SH-SY5Y (cell line): ENCODE measurements at regions not wholly inside any gene's neighbourhood (a gene's known extent, or its start where the extent isn't known, plus 50 kb on each side); places are given as distances from the start of the nearest gene placed in this dataset.

Experiments used
- GATA2 ChIP-seq: IDR thresholded peaks from 2 replicates; pipeline ENCODE4 v1.6.1; 2011; ENCODE audit warnings: mild to moderate bottlenecking, low read depth, low read length
- GATA3 ChIP-seq: IDR thresholded peaks from 2 replicates; pipeline ENCODE4 v1.6.1; 2011; ENCODE audit warnings: low read depth, mild to moderate bottlenecking, low read length, moderate library complexity

DNA sequence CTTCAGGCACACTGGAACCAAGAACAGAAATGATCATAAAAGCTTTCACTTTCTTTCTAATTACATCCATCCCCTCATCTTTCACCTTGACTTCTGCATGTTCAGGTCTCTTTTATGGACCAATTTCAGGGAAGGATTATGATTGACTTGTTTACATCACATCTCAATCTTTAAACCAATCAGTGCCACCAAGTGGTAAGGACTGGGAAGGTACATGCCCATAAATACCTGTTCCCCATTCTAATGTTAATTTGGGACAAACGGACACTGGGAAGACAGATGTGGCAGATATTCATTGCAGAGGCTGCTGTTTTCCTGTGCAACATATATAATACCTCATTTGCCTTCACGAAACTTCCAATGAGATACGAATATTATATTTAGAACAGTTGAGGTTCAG is 978.1 kb downstream of the GALC start:
- TF ChIP-seq GATA3 = no peak
- no peak for TF ChIP-seq GATA2

DNA sequence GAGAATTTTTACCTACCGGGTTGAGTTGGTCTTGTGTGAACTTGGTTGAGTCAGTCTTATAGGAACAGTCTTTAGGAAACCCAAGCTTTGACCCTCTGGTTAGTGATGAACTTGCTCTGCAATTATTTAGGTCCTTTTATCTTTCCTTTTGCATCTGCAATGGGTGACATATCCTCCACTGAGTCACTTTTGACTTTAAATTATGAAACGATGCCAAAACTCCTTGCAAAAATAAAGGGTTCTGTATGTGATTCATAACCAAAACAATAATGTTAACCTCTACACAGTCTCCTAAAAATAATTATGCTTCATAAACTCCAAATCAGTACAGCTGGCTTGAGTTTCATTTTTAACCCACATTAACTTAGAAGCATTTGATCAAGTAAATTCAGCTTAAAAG is 979.4 kb downstream of the GALC start:
- TF ChIP-seq GATA2 (no peak), GATA3 (no peak)

DNA sequence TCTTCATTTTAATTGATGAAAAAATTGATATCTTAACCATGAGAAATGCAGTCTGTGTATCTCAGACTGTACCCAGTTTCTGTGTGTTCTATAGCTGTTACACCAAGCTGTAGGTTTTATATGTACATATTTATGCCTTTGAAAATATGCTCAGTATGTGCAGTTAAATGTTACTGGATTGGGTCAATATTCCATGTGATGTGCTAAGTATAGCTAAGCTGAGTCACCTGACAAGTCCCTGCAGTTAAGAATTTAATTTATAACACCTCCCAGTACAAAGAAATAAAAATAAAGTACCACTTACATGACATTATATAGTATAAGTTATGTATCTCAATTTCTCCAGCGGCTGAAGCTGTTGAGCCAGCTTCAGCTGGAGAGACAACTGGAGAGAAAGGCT is 984.0 kb downstream of the GALC start:
- no peak for TF ChIP-seq GATA3
- TF ChIP-seq GATA2 = no peak

DNA sequence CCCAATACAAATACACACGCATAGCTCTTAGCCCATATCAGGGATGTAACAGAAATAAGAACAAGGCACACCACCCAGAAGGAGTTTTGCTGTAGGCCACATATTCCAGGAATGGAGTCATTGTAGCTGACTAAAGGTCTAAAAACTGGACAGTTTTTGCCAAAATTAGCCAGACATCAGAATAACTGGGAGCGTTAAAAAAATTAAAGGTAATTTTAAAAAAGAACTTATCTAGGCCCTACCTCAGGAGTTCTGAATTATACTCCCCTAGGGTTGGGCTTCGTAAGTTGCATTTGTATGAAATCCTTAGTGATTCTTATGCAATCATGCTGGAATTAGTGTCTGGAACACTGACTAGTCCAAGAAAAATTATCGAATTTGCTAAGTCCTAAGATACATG is 987.7 kb downstream of the GALC start:
- TF ChIP-seq GATA3 = no peak
- no peak for TF ChIP-seq GATA2

DNA sequence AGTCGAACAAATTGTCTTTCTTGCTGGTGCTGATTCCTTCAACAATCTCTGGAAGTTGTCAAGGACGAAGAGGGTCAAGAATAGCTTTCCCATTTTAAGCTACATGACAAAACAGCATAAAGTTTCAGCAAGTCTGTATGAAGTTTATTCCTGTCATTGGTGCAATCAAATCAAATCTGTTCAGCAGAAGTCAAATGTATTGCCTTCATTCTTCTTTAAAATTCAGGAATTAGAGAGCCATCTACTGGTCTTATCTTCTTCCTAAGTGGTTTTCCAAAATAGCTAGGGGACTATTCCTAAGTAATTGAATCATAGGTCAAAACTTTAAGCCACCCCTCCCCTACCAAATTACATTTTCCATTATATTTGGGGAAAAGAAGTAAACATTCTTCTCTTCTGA is 990.2 kb downstream of the GALC start:
- no peak for TF ChIP-seq GATA3
- no peak for TF ChIP-seq GATA2

DNA sequence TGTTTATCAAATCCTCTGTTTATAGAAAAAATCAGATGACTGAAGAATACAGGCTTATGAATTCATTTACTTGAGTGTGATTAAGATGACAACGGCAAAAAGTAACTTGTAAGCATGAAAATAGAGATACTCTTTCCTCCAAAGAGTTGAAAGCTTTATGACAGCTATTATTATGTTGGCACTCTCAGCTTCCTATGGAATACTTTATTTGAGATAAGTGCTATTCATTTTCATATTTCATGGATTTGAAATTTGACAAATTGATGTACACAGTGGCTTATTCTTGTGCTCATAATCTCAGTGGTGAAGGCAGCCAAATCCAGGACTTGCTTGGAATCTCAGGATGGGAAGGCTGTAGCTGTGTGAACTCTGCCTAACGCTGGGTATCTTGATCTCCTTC is 991.6 kb downstream of the GALC start:
- no peak for TF ChIP-seq GATA3
- no peak for TF ChIP-seq GATA2

DNA sequence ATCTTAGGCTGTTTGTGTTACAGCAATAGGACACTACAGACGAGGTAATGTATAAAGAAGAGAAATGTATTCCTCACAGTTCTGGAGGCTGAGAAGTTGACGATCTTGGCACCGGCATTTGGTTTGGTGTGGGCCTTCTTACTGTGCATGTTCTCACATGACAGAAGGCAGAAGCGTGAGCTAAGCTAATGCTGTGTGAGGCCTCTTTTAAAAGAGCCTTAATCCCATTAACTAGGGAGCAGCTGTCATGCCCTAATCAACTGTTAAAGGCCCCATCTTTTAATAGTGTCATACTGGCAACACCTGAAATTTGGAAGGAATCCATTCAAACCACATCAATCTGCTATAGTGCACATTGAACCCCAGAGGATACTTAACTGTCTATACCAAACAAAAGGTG is 992.9 kb downstream of the GALC start:
- no peak for TF ChIP-seq GATA2
- no peak for TF ChIP-seq GATA3

DNA sequence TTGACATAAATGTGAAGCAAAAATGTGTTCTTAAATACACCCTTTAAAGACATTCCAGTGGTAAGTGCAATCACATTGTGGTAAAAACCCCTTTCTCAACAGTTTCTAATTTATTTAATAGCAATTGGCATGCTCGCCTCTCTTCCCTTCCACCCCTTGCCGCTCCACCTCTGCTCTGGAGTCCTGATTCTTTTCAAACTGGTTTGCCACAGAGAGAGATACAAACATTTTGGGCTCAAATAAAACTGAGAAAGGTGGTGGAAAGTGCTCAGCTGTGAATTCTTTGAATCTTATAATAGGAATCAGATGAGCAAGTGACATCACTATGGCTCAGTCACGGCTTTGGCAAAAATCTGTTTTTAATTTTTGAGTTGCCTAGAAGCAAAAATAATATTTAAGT is 993.9 kb downstream of the GALC start:
- TF ChIP-seq GATA2 = no peak
- TF ChIP-seq GATA3 = no peak

DNA sequence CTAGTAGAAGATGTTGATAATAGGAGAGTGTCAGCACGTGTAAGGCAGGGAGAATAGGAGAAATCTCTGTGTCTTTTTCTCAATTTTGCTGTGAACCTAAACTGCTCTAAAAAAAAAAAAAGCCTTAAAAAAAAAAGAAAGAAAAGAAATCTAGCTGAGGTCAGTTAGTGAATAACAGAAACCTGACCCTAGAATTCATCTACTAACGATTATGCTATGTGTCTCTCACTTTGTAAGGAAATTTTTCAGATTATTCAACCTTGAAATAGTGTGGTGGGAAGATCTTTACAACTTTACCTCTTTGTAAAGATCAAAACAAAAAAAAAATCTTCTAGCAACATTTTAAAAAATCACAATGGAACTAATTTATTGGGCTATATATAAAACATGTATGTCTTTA is 995.7 kb downstream of the GALC start:
- TF ChIP-seq GATA3 (no peak), GATA2 (no peak)

DNA sequence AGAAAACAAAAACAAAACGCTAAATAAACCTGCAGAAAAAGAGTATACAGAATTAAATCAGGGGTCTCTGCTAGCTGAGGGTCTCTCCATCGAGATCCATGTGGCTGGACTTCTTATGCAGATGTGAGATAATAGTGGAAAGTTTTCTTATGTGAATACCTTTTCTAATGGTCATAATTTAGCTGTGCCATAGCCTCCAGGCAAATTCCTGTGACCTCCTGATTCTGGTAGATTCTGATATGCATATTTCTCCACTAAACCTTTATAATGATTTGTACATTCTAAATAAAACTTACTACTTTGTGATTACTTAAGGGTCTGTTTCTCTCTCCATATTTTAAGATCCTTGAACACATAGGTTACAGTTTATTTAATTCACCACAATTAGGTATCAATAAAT is 1002.6 kb downstream of the GALC start:
- no peak for TF ChIP-seq GATA3
- no peak for TF ChIP-seq GATA2

DNA sequence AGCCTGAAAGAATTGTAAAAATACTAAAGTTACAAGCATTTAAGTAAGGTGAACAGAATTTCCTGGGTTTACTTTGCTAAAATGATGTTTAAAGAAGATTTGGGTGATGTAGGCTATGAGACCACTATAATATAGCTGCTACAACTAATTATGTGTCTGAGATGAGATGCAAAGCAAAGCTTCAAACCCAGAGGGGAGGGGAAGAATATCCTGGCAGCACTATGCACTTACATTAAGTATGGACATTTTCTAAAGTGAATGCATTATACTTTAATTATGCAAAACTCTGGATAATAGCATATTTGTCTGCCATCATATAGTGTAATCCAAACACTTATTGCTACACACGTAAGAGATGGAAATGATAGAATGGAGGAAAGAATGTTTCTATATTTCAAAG is 1003.7 kb downstream of the GALC start:
- TF ChIP-seq GATA3 = no peak
- no peak for TF ChIP-seq GATA2

DNA sequence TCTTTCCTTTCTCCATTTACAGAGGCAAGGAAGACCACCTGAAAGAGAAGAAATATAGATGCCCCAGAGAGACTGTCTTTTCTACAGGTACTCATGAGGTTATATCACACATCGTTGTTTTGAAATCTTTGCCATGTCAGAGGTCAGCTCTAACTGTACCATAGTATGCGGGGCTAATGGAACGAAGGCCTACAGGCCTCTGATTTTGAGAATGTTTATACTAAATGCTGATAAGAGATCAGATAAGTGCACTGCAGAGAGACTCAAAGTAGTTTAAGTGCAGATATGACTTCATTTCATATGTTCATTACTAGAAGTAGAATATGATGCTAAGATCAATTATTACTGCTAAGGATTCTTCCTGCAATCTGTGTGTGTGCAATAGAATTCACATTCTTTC is 1005.0 kb downstream of the GALC start:
- TF ChIP-seq GATA2 = no peak
- TF ChIP-seq GATA3 = no peak

DNA sequence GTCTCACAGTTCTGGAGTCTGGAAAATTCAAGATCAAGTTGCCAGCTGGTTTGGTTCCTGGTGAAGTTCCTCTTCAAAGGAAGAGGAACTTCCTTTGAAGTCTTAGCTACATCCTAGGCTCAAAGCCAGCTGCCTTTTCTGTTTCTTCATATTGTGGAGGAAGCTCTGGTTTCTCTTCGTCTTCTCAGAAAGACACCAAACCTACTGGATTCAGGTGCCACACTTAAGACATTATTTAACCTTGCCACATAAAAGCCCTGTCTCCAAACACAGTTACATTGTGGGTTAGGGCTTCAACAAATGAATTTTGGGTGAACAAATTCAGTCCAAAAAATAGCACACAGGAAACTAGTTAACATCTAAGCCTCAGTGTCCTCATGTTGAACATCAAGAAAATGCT is 1019.8 kb downstream of the GALC start:
- TF ChIP-seq GATA3 (no peak), GATA2 (no peak)

DNA sequence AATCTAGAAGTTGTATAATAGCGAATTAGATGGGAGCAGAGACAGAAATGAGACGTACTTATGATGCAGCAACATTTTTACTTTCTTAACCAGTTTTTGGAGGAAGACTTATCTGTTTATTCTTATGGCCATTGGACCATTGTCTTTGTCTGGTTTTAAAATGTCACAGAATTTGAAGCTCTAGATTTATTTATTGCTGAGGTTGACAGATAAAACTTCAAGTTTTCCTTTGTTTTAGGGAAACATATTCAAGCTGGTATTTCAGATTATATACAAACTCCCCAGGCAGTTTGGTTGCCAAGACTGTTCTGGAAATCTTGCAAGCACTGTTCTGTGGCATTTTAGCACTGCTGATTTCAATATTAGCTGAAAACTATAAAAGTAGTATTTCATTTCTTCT is 1021.7 kb downstream of the GALC start:
- TF ChIP-seq GATA3 = no peak
- TF ChIP-seq GATA2 = no peak

DNA sequence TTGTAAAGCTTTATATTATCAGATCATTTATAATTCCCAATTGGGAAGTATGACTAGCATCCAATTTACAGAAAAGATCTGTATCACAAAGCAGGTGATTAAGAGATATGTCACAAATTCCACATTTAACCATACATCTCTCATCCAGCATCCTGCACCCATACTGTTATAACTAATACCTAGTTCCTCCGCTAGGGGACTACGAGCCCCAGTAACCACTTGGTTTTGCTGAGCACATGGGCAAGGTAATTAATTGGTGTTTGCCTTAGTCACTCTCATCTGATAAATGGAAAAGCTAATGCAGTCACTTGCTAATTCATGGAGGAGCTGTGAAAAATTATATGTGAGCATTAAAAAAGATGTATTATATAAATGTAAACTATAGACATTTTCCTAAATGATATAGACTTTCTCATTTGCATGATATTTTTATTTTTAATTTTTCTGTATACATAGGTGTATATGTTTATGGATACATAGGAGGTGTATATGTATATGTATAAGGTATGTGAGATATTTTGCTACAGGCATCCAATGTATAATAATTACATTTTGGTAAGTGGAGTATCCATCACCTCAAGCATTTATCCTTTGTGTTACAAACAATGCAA is 1031.8 kb downstream of the GALC start:
- TF ChIP-seq GATA3 (no peak), GATA2 (no peak)

DNA sequence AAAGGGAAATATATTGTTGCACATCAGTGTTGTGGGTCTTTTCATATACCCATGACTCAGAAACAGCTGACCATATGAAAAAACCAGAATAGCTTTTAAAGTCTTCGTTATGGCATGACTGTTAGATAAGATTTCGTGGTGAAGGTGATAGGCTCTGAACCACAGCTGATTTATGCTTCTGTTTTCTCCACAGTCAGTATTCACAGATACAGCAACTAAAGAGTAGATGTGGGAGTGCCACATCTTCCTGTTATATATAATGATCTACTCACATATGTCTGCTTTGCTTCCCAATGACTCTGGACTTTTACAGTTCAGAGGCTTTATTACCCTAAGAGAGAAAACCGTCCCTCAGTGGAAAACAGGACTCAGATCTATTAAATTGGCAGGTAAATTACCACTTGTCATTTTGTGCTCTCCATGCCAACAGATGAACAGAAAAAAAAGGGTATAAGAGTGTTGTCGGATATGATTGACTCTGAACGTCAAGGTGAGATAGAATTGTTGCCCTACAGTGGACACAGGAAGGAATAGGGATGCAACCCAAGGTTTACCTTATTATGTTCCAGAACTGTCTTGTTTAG is 1037.1 kb downstream of the GALC start:
- no peak for TF ChIP-seq GATA2
- TF ChIP-seq GATA3 = no peak
